Activated CD4-positive, CD25-positive, alpha-beta regulatory T cell (primary cell): ENCODE measurements at regions not wholly inside any gene's neighbourhood (a gene's known extent, or its start where the extent isn't known, plus 50 kb on each side); places are given as distances from the start of the nearest gene placed in this dataset.

Experiments
- DNase-seq, 4 experiments: peaks; one replicate each; lab custom pipeline; 2025; lab: John Stamatoyannopoulos, UW

DNA sequence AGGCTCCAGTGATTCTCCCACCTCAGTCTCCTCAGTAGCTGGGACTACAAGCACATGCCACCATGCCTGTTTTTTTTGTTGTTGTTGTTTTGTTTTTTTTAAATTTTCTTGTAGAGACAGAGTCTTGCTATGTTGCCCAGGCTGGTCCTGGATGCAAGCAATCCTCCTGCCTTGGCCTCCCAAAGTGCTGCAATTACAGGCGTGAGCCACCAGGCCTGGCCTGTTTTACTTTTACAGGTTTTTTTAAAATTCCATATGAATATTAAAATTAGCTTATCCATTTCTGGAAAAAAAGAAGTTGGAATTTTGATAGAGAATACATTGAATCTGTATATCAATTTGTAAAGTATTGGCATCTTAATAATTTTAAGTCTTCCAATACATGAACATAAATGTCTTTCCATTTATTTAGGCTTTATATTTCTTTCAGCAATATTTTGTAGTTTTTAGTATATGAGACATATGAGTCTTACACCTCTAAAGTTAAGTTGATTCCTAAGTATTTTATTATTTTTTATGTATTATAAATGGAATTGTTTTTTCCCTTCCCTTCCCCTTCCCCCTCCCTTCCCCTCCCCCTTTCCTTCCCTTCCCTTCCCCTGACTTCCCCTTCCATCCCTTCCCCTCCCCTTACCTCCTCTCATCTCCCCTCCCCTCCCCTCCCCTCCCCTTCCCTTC is 323.5 kb upstream of the SALL1 start:
- DNase-seq, result no peak

DNA sequence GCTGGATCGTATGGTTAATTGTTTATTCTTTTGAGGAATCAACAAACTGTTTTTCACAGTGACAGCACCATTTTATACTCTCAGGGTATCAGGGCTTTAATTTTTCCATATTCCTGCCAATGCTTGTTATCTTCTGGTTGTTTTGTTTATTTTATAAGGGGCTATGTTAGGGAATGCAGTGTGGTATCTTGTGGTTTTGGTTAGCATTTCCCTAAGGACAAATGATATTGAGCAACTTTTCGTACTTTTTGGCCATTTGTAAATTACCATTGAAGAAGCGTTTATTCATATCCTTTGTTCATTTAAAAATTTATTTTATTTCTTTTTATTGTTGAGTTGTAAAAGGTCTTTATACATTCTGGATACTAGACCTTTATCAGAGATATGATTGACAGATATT is 322.0 kb upstream of the SALL1 start:
- DNase-seq, result no peak

DNA sequence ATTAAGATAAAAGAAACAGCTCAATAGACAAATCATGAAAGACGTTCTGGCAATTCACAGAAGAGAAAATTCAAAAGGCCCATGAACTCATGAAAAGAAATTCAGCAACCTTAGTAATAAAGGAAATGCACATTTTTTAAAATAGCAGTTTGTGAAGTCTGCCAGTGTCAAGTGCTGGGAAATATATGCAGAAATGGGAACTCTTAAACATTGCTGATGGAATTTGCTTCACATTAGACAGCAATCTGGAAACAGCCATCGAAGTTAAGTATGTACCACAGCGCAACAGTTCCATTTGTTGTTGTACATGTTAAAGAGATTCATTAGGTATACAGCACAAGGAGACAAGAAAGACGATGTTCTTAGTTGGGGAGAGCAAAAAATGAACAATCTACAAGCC is 319.4 kb upstream of the SALL1 start:
- DNase-seq, result no peak

DNA sequence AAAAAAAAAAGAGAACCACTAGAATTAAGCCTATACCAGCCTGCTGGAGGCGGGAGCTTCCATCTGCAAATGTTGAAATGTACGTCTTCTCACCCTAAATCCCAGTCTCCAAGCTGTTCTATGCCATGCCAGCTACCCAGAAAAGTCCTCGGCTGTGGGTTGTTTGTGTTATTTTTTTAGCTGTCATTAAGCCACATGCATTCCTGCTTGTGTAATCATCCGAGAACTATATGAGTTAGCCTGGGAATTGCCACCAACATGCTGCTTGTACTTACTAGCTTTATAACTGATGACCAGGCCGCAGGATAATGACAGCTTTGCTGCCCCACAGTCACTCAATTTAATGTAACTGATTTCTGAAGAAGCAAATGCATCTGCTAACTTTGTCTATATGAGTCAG is 313.9 kb upstream of the SALL1 start:
- DNase-seq, result no peak

DNA sequence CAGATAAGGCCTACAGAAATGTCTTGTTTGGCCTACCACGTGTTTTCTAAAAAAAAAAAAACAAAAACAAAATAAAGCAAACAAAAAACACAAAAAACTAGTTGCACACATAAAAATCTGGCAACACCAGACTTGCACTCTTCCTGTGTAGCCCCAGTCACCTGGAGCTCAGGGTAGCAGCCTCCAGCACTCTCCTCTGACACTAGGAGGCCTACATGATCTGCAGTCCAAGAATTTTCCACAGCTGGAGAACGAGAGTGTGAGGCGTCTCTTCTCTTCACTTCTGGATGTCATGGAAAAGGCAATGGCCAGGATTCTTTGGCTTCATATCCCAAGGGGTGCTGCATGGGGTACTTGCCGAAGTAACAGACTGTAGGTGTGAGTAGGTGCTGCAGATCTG is 310.2 kb upstream of the SALL1 start:
- no peak for DNase-seq

DNA sequence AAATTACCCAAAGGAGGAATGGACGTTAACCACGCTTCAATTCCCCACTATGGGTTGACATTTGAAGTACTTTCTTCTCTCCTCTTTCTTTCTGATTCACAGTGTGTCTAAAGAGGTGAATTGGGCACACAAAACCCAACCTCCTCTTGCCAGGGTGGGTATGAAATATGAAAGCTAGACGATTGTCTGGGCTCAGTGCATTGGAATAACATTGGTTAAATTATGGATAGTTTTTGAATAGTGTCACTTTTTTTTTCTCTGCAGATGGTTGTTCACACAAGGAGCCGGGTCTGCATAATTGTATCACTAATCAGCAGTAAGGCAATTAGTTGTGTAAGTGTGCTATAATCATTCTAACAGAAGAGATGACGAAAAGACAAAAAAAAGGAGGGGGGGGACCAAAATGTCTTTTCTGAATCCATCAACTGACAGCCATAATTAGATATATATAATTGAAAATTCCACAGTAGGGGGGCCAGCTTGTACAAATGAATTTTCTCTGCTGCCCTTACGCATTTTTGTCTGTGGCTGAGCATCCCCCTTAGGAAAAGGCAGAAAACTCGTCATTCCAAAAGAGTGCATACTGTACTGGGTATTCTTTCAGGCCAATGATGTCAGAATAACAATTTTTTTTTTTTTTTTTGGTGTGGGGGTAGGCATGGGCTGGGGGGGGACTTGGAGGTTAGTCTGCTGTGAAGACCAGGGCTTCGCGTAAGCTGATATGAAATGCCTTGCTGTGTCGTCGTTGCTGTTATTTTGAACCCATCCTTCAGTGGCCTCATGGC is 307.5 kb upstream of the SALL1 start:
- no peak for DNase-seq

DNA sequence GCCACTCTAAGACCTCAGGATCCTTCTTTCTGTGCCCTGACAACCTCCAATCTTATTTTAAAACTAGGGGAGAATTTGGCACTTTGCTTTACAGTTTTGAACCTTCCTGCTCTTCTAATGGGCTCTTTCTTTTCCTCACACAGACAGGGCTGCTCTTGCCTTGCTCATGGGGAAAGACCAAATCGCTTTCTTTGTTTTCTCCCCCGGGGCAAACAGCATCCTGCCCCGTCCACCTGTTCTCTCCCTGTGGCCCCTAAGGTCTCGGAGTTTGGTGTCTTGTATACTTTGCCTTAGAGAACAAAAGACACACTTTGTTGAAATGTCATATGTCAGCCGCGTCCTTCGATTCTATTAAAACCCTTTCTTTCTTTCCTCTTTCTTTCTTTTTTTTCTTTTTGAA is 306.7 kb upstream of the SALL1 start:
- DNase-seq, result no peak

DNA sequence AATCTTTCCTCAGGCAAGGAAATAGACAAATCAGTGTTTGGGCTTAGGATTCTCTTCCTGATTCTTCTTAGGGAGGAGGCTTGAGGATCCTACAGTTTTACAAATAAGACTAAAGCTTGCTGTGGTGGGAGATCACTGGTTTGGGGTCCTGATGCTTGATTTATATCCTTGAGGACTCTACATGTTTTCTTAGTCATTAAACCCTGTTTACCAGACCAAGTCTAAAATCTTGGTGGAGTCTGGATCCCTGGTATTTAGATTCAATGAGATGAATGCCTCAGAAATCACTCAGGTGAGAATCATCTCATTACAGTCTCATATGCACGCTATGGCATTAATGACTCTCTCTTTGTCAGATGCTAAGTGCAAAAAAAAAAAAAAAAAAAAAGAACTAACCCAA is 304.3 kb upstream of the SALL1 start:
- no peak for DNase-seq

DNA sequence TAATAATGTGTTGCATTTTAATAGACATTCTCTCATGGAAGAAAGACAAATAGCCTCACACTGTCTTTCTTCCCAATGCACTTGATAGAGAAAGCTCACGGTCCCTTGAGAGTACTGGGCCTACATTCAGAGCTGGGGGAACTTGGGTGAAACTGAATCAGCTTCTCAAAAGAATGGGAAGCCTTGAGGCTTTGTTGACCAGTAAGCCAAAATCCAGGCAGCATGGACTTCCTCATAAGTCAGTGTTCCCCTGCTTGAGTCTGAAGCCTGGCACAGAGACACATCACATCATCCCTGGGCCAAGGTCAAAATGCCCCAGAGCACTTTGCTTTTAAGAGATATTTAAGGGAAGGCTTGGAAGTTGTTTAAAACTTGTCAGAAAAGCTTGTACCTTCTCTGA is 302.2 kb upstream of the SALL1 start:
- no peak for DNase-seq

DNA sequence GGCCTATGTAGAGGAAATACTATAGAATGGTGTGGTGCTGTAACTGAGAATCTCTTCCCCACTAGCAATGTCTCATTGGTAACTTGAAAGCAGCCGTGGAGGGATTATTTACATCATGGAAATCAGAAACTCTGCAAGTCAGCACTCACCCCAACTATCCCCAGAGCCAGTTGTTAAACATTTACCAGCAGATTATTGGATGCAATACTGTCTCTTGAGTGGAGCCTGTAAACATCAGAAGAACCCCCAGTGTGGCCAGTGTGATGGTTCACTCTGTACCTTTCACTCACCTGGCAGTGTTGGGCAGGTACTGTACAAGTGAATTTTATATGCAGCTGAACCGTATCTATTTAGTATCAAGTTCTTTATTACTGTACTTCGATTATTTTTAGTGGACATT is 299.8 kb upstream of the SALL1 start:
- no peak for DNase-seq

DNA sequence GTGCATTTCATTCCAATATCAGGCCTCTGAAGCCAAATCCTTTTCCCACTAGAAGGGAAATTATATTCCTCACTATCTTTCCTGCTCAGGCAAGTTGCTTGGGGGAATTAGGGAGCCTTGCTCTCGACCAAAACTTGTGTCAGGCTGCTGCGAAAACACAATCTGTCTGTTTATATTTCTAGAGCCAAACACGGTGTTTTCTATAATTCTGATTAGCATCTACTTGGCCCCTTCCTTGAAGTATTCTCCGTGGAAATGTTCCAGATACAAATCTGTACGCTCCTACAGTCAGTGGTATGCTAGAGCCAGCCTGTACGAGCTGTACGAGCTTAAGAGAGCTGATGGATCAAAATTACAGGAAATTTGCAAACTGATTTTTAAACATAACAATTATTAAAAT is 299.3 kb upstream of the SALL1 start:
- no peak for DNase-seq

DNA sequence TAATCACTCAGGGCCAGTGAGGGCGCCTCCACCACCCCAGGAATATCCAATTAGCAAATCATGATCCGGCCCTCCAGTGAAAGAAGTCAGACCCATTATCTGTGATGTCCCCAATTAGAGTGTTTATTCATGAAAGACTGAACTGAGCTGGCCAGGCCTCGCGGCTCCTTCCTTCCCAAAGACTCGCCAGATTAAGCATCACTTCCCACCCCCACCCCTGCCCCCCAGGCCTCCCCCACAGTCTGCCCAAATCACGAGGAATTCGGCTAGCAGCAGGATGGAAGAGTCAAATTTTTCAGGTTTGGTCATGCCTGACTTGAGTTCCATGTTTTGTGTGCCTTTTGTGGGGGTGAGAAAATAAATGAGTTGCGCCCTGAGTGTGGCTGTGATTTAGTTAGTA is 298.4 kb upstream of the SALL1 start:
- no peak for DNase-seq

DNA sequence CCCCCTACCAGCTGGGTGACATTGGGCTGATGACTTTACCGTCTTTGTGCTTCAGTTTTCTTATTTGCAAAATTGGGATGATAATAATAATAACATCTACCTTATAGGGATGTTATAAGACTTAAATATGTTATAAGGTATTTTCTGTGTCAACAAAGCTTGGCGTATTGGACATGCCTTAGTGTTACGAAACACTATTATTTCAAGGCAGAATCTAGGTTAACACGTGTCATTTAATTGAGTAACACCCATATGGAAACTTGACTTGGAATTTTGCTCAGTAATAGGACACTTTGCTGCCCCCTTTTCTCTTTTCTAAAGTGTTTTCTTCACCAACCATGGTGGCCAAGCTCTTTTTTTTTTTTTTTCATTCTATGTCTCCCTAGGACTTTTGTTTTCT is 294.2 kb upstream of the SALL1 start:
- DNase-seq, result no peak

DNA sequence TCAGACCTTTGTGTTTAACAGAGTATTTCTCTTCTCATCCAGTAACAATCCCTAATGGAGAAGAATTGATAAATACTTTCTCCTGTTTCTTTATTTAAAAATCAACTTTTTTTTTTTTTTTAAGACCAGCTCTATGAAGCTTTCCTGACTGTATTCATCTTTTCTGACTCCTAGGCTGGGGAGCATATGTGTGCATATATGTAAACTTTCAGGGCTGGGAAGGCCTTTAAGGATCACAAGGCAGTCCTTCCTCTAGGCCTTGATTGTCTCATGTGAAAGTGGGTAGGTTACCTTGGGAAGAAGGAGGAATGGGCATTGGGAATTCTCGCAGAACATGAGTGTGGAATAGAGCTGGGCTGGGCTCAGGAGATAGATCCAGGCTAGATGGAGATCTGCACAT is 292.9 kb upstream of the SALL1 start:
- no peak for DNase-seq

DNA sequence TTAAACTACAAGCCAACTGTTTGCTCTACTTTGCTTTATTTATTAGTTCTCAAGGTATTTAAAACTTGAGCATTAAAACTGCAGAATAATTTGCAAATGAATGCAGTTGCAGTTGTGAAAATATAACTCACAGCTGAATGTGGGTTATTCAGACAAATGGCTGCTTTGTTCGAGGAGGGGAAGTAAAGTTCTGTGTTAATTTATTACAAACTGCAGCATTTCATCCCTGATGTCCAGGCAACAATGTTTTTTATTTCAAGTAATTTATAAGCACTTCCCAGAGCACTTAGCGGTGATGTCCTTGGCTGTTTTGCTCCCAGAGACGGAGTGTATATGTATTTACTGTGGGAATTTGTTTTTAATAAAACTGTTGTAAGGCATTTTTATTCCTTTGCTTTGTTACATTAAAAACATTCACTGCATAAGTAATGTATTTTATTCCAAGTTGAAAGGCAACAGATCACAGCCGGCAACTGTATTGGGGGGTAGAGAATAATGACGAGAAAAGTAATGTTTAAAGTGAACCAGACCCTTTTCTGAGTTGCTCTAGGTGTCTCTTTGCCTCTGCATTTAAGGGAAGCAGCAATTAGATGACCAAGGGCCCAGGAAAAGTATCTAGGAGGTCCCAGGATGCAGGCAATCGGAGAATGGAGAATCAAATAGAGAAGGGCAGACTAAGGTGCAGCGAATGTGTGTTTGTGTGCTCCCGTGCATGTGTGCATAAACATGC is 291.2 kb upstream of the SALL1 start:
- DNase-seq, result no peak

DNA sequence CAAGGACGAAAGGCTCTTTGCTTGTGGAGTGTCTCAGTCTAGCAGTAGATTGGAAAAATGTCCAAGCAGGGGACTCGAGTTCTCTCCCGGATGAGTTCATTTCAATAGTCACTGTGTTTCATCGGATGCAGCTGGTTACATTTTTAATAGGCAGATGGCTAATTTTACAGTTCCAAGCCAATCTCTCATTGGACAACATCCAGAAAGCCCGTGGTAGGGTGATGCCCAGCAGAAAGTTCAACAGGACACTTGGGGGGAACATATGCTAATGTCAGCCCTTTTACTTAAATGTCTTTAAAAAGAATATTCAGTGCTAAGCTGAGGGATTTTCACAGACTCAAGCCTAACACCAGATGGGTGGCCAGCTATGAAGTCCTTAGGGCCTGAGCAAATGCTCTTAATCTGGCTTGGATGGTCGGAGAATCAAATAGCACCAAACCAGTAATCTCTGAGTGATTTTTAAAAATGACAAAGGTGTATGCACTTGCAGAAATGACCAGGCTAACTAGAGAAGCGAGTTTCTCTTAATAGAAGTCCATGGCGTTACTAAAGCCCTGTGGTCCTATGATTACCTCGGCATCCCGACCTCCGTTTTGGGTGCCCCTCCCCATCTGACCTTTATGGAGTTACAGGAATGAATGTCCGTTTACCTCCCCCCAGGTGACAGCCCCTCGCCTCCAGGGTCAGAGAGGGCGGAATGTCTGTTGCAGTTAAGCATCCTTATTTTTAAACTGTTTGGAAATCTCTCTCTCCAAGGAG is 289.2 kb upstream of the SALL1 start:
- no peak for DNase-seq

DNA sequence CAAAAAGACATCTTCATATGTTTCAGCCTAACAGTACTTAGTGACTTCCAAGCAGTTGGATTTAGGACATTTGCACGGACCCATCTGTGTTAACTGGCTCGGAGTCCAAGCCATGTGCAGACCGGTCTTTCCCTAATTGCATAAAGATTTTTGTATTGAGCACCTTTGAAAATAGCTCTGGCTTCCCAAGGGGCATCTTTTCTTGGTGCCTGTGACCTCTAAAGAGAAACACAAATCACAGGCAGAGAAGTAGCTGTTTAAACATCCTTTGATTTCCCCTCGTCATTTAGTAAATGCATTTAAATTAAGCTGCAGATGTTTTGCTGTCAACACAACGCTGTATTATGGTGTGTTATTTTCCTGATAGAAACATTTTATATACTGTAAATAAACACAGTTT is 288.2 kb upstream of the SALL1 start:
- no peak for DNase-seq

DNA sequence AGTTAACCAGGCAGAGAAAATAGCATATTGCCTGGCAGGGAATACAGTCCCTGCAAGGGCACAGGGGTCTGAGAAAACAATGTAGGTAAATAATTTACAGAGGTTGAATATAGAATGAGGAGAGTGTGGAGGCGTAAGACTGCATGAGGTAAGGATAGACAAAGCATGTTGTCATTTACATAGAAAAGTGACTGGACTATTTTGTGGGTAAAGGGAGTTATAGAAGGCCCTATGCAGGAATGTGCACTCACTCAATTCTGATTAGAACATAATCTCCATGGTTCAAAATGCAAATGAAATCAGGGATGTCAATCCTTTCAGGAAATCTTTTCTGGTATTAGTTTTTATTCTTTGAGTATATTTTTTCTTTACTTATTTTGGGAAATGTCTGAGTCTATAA is 285.7 kb upstream of the SALL1 start:
- no peak for DNase-seq

DNA sequence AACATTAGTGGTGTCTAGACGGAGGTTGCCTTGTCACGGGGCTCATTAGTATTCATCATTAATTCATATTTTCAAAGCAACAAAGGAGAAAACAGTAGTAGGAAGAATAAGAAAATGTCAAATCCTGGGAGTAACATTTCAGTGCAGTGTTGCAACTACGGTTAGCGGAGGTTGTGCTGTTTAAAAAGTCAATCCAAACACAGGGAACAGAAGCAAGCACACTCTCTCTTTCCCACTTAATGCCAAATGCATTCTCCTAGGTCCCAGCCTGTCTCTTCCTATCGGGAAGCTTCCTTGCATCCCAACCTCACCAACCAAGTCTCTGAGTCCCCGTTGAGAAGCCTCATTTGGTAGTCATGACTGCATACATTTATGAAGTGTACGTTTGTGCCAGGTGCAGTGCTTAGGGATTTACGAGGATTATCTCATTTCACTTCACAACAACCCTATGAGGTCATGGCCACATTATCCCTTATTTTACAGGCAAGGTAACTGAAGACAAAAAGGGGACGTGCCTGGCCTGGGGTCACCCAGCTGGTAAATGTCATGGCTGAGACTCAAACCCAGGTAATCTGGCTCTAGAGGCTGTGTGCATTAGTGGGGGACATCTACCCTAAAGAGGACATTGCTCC is 283.6 kb upstream of the SALL1 start:
- DNase-seq, result no peak

DNA sequence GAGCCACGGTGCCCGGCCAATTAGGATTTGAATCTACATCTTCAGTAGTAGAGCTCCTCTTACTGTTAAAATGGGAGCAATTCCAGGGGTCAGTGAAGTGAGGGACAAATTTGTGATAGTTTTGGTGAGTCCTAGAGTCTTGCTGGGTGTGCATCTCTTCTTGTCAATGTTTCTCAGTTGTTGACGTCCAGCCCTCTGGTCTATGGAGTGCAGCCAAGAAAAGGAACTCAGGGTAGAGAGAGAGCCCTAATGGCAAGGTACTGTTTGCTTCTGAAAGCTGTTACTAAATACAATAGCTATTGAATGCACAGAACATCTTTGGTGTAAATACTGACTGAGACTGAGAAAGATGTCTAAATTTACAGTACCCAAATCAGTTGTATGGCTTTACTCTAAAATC is 282.5 kb upstream of the SALL1 start:
- no peak for DNase-seq

DNA sequence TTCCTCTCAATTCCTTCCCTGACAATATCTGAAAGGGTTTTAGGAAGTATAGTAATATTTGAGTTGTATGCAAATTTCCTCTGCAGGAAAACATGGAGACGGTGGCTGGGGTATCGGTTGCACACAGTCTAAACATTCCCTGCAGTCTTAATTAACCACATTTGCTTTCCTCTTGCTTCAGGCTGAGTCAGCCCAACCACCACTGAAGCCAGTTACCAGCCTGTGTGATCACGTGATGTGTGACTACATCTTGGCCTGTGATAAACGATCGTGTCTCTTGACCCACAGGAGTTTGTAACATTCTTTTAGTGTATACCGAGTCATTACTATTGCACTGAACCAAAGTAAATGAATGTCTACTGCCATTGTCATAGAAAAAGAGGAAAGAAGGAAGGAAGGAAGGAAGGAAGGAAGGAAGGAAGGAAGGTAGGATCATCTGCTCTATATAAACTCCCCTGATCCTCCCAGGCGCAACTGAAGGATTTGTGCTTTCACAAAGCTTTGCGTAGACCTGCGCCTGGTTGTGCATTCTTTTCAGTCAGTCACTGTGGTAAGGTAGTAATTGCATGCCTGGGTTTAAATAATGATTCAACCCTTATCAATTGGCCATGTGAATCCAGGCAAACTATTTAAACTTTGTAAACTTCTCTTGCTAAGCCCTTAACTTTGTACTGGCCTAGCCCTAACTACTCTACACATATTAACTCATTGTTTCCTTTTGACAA is 280.6 kb upstream of the SALL1 start:
- no peak for DNase-seq
